Fibroblast of villous mesenchyme (primary cell): ENCODE measurements at regions not wholly inside any gene's neighbourhood (a gene's known extent, or its start where the extent isn't known, plus 50 kb on each side); places are given as distances from the start of the nearest gene placed in this dataset.

Experiments
- DNase-seq: peaks from one replicate; pipeline ENCODE4 v3.0.0-alpha.2; 2010; ENCODE audit warnings: low read depth
- H3K4me3 ChIP-seq: 2 replicates; pipeline ENCODE4 v1.5.1; 2011; ENCODE audit warnings: low read depth, mild to moderate bottlenecking, low read length
- CTCF ChIP-seq: IDR thresholded peaks from 2 replicates; pipeline ENCODE4 v1.5.1; 2012; ENCODE audit warnings: low read depth, mild to moderate bottlenecking, low read length; ENCODE audit not compliant: insufficient read depth

- DNase-seq, result no peak
- TF ChIP-seq CTCF, result no peak
- H3K4me3 ChIP-seq, result no peak overlapping the region
These were observed 66.6 kb upstream of the SNTG2 start for GRCh38 chr2:883803-884748.

- DNase-seq, result no peak
- no peak overlapping the region for H3K4me3 ChIP-seq
- no peak for TF ChIP-seq CTCF
These were observed 67.3 kb upstream of the SNTG2 start for GRCh38 chr2:883260-883802.

GRCh38 chr2:881204-881918 is 69.3 kb upstream of the SNTG2 start:
- TF ChIP-seq CTCF, result no peak
- DNase-seq, result no peak
- H3K4me3 ChIP-seq, result no peak overlapping the region

GRCh38 chr2:880201-880970 is 70.3 kb upstream of the SNTG2 start:
- no peak overlapping the region for H3K4me3 ChIP-seq
- DNase-seq, result no peak
- no peak for TF ChIP-seq CTCF

- no peak overlapping the region for H3K4me3 ChIP-seq
- TF ChIP-seq CTCF, result no peak
- no peak for DNase-seq
These were observed 71.1 kb upstream of the SNTG2 start for GRCh38 chr2:879540-879939.

- no peak for TF ChIP-seq CTCF
- DNase-seq, result no peak
- H3K4me3 ChIP-seq, result no peak overlapping the region
These were observed 72.3 kb upstream of the SNTG2 start for GRCh38 chr2:878245-878930.
